Dendritic cell treated with granulocyte-macrophage colony-stimulating factor and Interleukin-4, amounts not matched to agents 40 ng/mL and 50 ng/mL, for 4 days (primary cell): ENCODE measurements at regions not wholly inside any gene's neighbourhood (a gene's known extent, or its start where the extent isn't known, plus 50 kb on each side); places are given as distances from the start of the nearest gene placed in this dataset.

Experiments
- H3K27ac Mint-ChIP-seq: one replicate; pipeline ENCODE4 v1.8.0; 2022; ENCODE audit warnings: mild to moderate bottlenecking, mixed read lengths
- H3K27me3 Mint-ChIP-seq: one replicate; pipeline ENCODE4 v1.8.0; 2022; ENCODE audit warnings: mild to moderate bottlenecking, mixed read lengths
- H3K36me3 Mint-ChIP-seq: one replicate; pipeline ENCODE4 v1.8.0; 2022; ENCODE audit warnings: low read depth, mixed read lengths
- H3K4me1 Mint-ChIP-seq: one replicate; pipeline ENCODE4 v1.8.0; 2022; ENCODE audit warnings: low read depth, mixed read lengths
- H3K4me3 Mint-ChIP-seq: one replicate; pipeline ENCODE4 v1.8.0; 2022; ENCODE audit warnings: mild to moderate bottlenecking, moderate library complexity, mixed read lengths
- H3K9me3 Mint-ChIP-seq: one replicate; pipeline ENCODE4 v1.8.0; 2022; ENCODE audit warnings: mixed read lengths
- intact Hi-C: fragments of 100-400 bp; cut with micrococcal nuclease; formaldehyde crosslinking; loops from one replicate; pipeline ENCODE4 v1.15.0; 2022

DNA sequence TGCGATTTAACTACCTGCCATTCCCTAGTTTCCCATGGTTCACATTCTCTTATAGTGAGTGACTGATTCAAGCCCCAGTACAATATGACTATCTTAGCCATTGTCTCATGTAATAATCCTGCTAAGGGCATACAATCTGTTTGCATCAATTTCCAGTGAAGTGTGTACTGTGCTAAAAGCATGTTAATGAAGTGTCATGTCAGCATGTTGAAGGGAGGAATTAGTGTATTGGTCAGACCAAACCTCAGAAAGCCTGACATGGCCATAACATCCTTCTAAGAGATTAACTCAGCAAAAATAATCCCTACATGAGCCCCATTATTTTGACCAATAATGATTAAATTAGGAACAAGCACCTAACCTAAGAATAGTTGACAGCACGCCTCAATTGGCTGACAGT is 442.4 kb downstream of the ENC1 start:
- H3K27me3 Mint-ChIP-seq, result peaks cover 5% of the 10 kb centered on the region
- no peak overlapping the region for H3K4me3 Mint-ChIP-seq
- peaks cover 26% of the 10 kb centered on the region for H3K4me1 Mint-ChIP-seq
- H3K27ac Mint-ChIP-seq, result no peak overlapping the region
- intact Hi-C loops, result no loop called here
- no peaks in the 10 kb centered on the region for H3K36me3 Mint-ChIP-seq
- no peaks in the 10 kb centered on the region for H3K9me3 Mint-ChIP-seq

DNA sequence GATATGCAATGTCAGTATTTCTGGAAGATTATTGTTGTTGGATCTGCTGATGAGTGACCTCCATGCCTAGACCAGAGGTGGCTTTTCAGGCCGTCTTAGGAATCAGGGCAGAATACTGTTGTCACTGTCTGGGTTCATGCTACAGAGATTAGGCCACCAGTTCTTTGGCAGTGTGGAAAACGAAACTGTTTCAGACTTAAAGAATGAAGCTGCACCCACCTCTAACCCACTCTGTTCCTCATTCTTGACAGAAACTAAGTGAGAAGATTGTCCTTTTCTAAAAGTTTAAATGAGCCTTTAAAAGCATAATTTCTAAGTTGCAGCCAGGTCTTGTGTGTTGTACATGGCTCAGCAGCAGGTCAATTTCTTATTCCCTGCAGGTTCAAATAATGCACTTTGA is 444.3 kb downstream of the ENC1 start:
- Mint-ChIP-seq H3K36me3 (no peaks in the 10 kb centered on the region), H3K9me3 (no peaks in the 10 kb centered on the region), H3K4me3 (no peak overlapping the region), H3K27me3 (peaks cover 6% of the 10 kb centered on the region), H3K4me1 (peaks cover 17% of the 10 kb centered on the region), H3K27ac (no peak overlapping the region)
- intact Hi-C loops, result no loop called here

DNA sequence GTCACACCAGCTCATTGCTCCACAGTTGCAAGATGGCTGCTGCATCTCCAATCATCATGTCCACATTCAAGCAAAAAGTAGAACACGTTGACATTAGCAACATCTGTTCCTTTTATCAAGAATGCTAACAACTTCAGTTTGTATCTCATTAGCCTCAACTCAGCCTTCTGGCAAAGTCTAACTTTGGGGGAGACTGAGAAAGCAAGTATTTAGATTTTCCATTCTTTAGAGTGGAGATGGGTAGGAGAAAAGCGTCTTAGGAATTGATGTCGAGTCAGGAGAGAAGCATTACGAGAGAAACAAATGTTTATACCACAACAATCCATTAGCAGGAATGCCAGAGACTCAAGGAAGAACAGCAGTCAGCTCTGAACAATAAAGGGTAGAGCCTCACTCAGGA is 446.3 kb downstream of the ENC1 start:
- no peak overlapping the region for H3K4me3 Mint-ChIP-seq
- H3K36me3 Mint-ChIP-seq, result no peaks in the 10 kb centered on the region
- no peak overlapping the region for H3K27ac Mint-ChIP-seq
- H3K4me1 Mint-ChIP-seq, result peaks cover 16% of the 10 kb centered on the region
- no peaks in the 10 kb centered on the region for H3K9me3 Mint-ChIP-seq
- intact Hi-C loops, result no loop called here
- H3K27me3 Mint-ChIP-seq, result peaks cover 3% of the 10 kb centered on the region

DNA sequence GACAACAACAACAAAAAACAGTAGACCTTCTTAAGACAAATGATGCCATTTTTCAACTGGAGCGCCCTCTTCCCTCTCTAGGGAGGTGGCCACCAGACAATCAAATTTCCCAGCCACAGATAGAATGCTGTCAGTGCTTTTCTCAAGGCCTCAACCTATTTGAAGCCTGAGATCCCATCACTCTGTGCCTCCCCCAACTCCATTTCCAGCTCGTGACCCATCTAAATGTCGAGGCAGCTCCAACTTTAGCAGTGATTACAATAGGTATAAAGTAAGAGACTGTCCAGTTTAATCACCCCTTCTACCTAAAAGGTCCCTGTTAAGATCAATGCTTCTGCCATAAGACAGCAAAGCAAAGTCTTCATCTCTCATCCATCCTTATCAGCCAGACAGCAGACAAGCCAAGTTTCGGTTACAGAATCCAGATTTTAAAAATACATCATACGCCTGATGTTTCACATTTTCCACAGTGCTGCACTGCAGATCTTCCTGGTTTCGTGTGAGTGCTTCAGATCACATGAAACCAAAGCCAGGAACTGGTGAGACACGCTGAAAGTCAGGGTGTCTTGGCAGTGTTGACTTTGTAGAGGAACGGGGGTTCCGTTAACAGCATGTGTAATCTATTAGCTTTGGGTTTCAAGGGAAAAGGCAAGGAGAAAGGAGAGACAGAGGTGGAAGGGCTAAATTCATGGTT is 447.8 kb downstream of the ENC1 start:
- intact Hi-C loops, result no loop called here
- Mint-ChIP-seq H3K36me3 (no peaks in the 10 kb centered on the region), H3K4me1 (peaks cover 10% of the 10 kb centered on the region), H3K9me3 (no peaks in the 10 kb centered on the region), H3K4me3 (no peak overlapping the region), H3K27me3 (peaks cover 5% of the 10 kb centered on the region), H3K27ac (no peak overlapping the region)

DNA sequence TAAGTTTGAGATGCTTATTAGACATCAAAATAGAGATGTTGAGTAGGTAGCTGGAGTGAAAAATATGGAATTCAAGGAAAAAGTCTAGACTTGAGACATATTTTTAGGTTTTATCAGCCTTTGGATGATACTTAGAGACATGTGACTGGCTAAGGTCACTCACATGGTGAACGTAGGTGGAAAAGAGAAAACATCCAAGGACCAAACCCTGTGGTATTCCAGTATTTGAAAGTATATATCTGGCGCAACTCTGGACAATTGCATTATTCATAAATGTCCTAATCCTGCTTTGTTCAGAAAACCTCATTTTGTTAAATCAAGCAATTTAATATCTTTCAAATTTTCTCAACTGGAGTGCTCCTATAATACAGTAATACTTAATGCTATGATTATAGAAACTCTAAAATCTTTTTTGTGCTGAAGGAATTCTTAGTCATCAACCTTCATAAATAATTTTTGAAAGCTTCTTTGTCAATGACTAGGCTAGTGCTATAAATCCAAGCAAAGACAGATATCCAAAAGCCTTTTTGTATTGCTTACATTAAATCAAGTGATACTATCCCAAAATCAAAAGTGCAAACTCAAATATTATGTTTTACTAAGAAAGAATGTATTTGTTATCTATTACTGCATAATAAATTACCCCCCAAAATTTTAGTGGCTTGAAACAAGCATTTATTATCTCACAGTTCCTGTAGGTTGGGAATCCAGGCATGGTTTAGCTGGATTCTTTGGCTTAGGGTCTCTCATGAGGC is 452.0 kb downstream of the ENC1 start:
- no peak overlapping the region for H3K4me3 Mint-ChIP-seq
- H3K4me1 Mint-ChIP-seq, result no peaks in the 10 kb centered on the region
- peaks cover 8% of the 10 kb centered on the region for H3K27me3 Mint-ChIP-seq
- H3K36me3 Mint-ChIP-seq, result no peaks in the 10 kb centered on the region
- intact Hi-C loops, result no loop called here
- H3K9me3 Mint-ChIP-seq, result no peaks in the 10 kb centered on the region
- H3K27ac Mint-ChIP-seq, result no peak overlapping the region

DNA sequence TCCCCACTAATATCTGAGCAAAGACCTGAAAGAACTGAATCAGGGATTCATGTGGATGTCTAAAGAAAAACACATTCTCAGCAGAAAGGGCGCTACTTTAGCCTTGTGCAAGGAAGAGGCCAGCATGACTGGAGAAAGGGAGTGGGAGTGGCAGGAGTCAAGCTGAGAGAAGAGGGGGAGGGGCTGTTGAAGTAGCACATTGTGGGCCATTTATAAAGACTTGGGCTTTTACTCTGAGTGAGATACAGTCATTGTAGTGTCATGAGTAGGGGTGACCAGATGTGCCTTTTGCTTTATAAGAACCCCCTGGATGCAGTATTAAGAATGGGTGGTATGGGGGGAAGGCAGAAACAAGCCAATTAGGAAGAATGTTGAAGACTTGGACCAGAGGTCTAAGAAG is 452.8 kb downstream of the ENC1 start:
- intact Hi-C loops, result no loop called here
- H3K4me3 Mint-ChIP-seq, result no peak overlapping the region
- no peaks in the 10 kb centered on the region for H3K36me3 Mint-ChIP-seq

DNA sequence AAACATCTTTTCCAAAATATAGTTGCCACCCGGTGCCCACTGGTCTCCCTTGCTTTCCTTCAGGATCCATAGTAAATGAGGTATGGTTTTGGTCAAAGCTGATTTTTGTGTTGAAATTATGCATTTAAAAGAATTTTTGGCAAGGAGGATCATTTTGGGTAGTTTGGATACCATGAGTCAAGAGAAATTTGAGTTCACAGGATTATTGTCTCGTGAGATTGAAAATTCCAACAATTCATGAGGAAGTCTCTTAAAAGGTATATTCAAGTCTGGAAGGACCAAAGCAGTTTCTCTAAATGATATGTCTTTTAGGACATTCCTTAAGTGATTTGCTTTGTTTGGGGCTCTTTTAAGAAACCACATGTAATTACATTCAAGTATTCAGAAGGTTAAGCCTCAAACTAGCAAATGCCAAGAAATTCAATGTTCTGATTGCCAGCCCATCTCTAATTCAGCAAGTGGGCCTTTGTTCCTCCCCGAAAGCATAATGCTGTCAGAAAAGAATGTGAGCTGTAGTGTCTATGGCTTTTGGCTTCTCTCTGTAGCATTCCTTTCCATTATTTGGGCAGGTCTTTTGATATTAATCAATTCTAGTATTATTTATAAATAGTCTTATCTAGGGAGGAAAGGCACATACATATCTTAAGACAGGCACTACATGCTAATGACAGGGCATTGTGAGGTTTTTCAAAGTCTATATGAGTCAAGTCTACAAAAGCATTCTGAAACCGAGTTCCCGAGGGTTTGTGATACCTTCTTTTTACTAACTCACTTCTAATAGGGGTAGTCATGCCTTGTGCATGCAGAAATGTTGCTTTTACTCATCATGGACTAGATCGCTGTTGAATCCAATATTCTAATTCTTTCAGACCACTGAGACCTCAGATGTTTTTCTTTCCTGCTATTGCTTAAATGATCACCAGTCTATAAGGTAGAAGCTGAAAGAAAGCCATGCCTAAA is 453.9 kb downstream of the ENC1 start:
- Mint-ChIP-seq H3K4me3 (no peak overlapping the region), H3K4me1 (no peaks in the 10 kb centered on the region), H3K9me3 (no peaks in the 10 kb centered on the region), H3K36me3 (no peaks in the 10 kb centered on the region), H3K27ac (no peak overlapping the region), H3K27me3 (peaks cover 5% of the 10 kb centered on the region)
- intact Hi-C loops, result no loop called here

More for the DNA sequence above, 452.8 kb downstream of the ENC1 start:
- Mint-ChIP-seq H3K9me3 (no peaks in the 10 kb centered on the region), H3K4me1 (no peaks in the 10 kb centered on the region), H3K27ac (no peak overlapping the region), H3K27me3 (peaks cover 7% of the 10 kb centered on the region)

DNA sequence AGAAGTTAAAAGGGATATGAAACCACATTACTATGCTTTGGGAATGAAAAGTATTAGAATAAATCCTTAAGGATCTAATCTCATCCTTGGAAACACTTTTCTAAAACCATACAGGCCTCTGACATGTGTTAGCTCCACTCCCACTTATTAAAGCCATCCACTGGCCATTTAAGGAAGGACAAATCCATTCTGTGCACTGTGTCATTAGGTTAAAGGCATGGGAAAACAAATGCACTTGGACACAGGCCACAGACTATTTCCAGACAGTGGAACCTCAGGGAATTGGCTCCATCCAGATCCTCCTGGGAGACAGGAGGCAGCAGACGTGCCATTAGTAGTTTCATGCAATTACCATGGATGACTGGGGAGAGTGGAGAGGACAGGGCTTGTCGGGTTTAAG is 454.9 kb downstream of the ENC1 start:
- Mint-ChIP-seq H3K4me3 (no peak overlapping the region), H3K27me3 (peaks cover 5% of the 10 kb centered on the region), H3K36me3 (no peaks in the 10 kb centered on the region), H3K9me3 (no peaks in the 10 kb centered on the region), H3K27ac (no peak overlapping the region), H3K4me1 (no peaks in the 10 kb centered on the region)
- intact Hi-C loops, result no loop called here

DNA sequence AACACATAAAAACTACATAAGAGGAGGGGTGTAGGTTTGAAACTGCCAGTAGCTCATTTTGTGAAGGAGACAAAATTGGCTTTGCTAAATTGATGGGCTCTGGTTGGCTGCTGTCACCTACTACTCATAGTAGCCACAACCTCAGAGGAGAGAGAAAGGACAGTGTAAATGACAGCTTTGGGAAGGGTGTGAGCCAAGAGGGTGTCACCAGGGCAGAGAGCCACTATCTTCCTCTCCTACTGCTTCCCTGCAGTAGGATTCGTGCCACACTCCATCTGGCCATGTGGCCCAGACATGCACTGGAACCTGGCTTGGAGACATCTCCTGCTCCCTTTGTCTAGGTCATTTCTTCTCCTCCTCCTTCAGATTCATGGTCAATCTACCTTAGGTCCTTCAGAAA is 455.9 kb downstream of the ENC1 start:
- intact Hi-C loops, result no loop called here
- H3K36me3 Mint-ChIP-seq, result no peaks in the 10 kb centered on the region

DNA sequence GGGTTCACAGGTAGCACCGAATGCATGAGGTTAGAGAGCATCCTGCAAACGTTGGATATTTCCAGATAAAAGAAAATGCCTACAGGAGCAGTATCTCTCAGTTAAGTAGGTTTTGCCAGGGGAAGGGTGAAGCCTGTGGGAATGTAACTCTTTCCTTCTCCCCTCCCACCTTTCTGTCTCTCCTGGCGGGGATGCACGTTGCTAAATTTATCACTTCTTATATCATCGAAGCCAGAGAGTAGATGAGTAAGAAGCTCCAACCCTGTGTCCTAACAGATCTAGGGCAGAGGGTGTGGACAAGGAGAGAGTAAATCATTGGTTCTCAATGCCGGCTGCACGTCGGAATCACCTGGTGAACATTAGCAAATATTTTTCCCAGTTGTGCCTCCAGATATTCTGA is 457.5 kb downstream of the ENC1 start:
- Mint-ChIP-seq H3K27ac (no peak overlapping the region), H3K27me3 (peaks cover 5% of the 10 kb centered on the region), H3K4me1 (no peaks in the 10 kb centered on the region), H3K36me3 (no peaks in the 10 kb centered on the region), H3K9me3 (no peaks in the 10 kb centered on the region), H3K4me3 (no peak overlapping the region)
- intact Hi-C loops, result no loop called here

More for the DNA sequence above, 455.9 kb downstream of the ENC1 start:
- H3K9me3 Mint-ChIP-seq, result no peaks in the 10 kb centered on the region
- peaks cover 5% of the 10 kb centered on the region for H3K27me3 Mint-ChIP-seq
- no peak overlapping the region for H3K27ac Mint-ChIP-seq
- no peaks in the 10 kb centered on the region for H3K4me1 Mint-ChIP-seq
- no peak overlapping the region for H3K4me3 Mint-ChIP-seq

DNA sequence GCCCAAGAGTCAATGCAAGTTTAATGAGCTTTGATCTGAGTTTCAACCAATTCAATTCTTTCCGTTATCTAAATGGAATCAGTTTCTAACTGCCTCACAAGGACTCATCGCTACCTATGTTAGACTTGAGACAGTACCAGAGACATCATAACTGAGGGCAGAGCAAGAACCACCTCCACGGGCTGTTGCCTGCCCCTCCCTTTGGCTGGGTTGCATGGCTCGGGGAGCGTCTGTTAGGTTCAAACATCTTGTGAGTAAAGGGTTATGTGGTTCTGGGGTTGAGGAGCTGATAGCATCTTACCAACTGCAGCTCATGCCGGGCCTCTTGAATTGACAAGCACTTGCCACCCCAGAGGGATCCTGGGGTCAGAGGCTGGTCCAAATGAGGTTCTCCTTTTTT is 457.9 kb downstream of the ENC1 start:
- intact Hi-C loops, result no loop called here
- H3K27me3 Mint-ChIP-seq, result peaks cover 3% of the 10 kb centered on the region
- no peaks in the 10 kb centered on the region for H3K36me3 Mint-ChIP-seq
- no peaks in the 10 kb centered on the region for H3K4me1 Mint-ChIP-seq
- H3K27ac Mint-ChIP-seq, result no peak overlapping the region
- H3K9me3 Mint-ChIP-seq, result no peaks in the 10 kb centered on the region
- no peak overlapping the region for H3K4me3 Mint-ChIP-seq

DNA sequence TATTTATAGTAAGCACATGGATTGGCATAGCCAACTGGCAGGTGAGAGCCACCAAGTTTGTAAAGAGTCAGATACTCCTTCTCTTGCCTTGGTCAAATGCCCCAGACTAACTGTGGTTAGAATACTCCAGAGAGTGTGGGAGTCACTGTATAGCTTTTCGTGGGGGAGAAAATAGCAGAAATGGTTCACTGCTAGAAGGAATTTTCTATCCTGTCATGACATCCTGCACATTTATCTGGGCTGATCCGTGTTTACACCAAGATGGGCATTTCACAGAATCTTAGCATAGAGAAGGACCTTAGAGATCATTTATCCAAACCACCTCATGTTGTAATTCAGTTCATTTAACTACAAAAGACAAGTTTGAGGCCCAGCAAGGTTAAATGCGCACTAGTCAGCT is 460.8 kb downstream of the ENC1 start:
- Mint-ChIP-seq H3K27me3 (peaks cover 8% of the 10 kb centered on the region), H3K9me3 (no peaks in the 10 kb centered on the region), H3K36me3 (no peaks in the 10 kb centered on the region), H3K27ac (no peak overlapping the region), H3K4me1 (no peaks in the 10 kb centered on the region), H3K4me3 (no peak overlapping the region)
- intact Hi-C loops, result no loop called here

DNA sequence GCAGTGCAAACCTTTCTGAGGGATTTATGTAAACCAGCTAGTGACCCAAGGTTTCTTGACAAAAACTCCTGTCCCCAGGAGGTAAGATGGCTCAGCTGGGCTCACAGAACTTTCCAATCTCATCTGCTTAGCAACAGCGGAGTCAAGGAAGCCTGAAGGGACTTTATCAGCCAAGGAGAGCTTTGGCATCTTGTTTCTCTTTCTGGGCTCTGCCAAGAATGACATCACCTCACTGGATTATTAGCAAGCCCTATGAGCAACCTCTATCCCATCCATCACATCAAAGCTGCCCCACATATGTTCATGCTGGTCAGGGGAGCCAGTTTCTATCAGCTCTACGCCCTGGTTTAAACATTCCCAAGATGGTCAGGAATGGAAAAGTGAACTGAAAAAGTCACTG is 461.3 kb downstream of the ENC1 start:
- Mint-ChIP-seq H3K4me3 (no peak overlapping the region), H3K27ac (no peak overlapping the region), H3K4me1 (no peaks in the 10 kb centered on the region), H3K27me3 (peaks cover 5% of the 10 kb centered on the region), H3K9me3 (no peaks in the 10 kb centered on the region), H3K36me3 (no peaks in the 10 kb centered on the region)
- intact Hi-C loops, result no loop called here

DNA sequence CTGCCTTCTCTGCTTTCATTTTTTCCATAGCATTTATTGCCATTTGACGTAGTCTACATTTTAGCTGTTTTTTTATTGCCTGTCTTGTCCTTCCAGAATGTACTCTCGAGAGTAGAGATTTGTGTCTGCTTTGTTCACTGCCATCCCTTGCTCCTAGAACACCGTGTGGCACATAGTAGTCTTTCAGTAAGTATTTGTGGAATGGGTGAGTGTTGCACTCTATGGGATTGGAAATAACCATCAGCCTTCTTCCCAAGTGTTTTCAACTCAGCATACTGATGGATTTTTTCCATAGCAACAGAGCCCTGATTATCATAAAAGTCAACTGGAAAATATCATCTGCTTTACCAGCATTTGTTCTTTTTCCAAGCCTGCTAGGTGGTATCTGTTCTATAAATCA is 462.6 kb downstream of the ENC1 start:
- H3K36me3 Mint-ChIP-seq, result no peaks in the 10 kb centered on the region
- H3K27me3 Mint-ChIP-seq, result peaks cover 7% of the 10 kb centered on the region
- intact Hi-C loops, result no loop called here
- no peaks in the 10 kb centered on the region for H3K4me1 Mint-ChIP-seq
- no peak overlapping the region for H3K27ac Mint-ChIP-seq
- no peaks in the 10 kb centered on the region for H3K9me3 Mint-ChIP-seq
- no peak overlapping the region for H3K4me3 Mint-ChIP-seq
